ENCODE measurements at regions not wholly inside any gene's neighbourhood (a gene's known extent, or its start where the extent isn't known, plus 50 kb on each side); places are given as distances from the start of the nearest gene placed in this dataset.

DNA sequence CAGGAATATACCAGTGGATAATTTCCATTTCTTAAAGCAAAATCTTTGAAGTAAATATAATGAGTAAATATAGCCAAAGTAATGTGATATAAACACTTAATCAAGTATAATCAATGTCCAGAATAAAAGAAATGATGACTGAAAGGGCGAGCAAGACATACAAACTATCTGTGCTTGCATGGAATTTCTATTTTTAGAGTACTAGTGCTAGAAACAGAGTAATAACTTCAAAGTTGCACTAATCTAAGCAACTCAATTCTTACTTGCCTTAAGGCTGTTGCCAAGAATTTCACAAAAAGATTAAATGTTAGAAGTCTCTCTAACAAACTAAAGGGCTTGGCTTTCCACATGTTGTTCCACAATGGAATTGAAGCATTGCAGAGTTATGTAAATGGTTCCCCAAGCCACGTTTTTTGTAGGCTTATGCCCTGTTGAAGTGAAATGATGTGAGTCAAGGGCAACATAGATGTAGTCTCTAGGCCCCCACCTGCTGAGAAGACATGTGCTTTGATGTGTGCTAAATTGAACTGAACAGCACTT lies 175.0 kb upstream of the LMNTD1 start:
- TF ChIP-seq CTCF (IDR thresholded peaks at IDR 0.05) (no peak), POLR2A (IDR thresholded peaks at IDR 0.05) (no peak)

Data from adrenal gland (tissue), 5 donors.